ENCODE measurements at regions not wholly inside any gene's neighbourhood (a gene's known extent, or its start where the extent isn't known, plus 50 kb on each side); places are given as distances from the start of the nearest gene placed in this dataset.

DNA sequence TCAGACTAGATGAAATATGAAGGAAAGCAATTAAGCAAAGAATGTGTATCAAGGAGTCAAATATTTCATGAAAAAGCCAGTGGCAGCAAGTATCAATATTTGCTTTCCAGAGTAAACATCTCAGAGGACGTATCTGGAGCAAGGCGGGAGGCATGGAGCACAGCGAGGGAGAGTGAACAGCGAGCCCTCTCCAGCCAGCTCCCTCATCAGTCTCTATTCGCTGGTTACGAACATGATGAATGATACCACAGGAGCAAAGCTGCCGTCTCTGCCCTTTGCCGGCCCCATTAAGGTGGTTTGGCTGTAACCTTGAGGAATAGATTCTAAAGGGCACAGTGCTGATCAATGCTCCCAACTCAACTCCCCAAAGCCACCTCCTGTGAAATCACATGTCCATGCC is 95.8 kb downstream of the CCNA1 start:
- TF ChIP-seq CEBPB (IDR thresholded peaks at IDR 0.05) = no peak
- TF ChIP-seq, protein P1, sequence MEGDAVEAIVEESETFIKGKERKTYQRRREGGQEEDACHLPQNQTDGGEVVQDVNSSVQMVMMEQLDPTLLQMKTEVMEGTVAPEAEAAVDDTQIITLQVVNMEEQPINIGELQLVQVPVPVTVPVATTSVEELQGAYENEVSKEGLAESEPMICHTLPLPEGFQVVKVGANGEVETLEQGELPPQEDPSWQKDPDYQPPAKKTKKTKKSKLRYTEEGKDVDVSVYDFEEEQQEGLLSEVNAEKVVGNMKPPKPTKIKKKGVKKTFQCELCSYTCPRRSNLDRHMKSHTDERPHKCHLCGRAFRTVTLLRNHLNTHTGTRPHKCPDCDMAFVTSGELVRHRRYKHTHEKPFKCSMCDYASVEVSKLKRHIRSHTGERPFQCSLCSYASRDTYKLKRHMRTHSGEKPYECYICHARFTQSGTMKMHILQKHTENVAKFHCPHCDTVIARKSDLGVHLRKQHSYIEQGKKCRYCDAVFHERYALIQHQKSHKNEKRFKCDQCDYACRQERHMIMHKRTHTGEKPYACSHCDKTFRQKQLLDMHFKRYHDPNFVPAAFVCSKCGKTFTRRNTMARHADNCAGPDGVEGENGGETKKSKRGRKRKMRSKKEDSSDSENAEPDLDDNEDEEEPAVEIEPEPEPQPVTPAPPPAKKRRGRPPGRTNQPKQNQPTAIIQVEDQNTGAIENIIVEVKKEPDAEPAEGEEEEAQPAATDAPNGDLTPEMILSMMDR (IDR thresholded peaks at IDR 0.05) = no peak
- TF ChIP-seq POLR2A (IDR thresholded peaks at IDR 0.05; ENCODE audit: low read length) = no peak
- TF ChIP-seq, protein P2, sequence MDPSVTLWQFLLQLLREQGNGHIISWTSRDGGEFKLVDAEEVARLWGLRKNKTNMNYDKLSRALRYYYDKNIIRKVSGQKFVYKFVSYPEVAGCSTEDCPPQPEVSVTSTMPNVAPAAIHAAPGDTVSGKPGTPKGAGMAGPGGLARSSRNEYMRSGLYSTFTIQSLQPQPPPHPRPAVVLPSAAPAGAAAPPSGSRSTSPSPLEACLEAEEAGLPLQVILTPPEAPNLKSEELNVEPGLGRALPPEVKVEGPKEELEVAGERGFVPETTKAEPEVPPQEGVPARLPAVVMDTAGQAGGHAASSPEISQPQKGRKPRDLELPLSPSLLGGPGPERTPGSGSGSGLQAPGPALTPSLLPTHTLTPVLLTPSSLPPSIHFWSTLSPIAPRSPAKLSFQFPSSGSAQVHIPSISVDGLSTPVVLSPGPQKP (IDR thresholded peaks at IDR 0.05; ENCODE audit: low read depth, low read length) = no peak
- TF ChIP-seq FOSB (CRISPR knock-in tag; IDR thresholded peaks at IDR 0.05) = no peak
- TF ChIP-seq POLR2AphosphoS2 (conservative IDR thresholded peaks at IDR 0.05; ENCODE audit: low read length) = no peak
- TF ChIP-seq JUN (IDR thresholded peaks at IDR 0.05) = no peak
- TF ChIP-seq EP300 (IDR thresholded peaks at IDR 0.05) = no peak
- no peak for TF ChIP-seq ZFP36 (IDR thresholded peaks at IDR 0.05; ENCODE audit: borderline replicate concordance, partially characterized antibody)
- TF ChIP-seq HDAC2 (IDR thresholded peaks at IDR 0.05) = no peak
- TF ChIP-seq, protein P3, sequence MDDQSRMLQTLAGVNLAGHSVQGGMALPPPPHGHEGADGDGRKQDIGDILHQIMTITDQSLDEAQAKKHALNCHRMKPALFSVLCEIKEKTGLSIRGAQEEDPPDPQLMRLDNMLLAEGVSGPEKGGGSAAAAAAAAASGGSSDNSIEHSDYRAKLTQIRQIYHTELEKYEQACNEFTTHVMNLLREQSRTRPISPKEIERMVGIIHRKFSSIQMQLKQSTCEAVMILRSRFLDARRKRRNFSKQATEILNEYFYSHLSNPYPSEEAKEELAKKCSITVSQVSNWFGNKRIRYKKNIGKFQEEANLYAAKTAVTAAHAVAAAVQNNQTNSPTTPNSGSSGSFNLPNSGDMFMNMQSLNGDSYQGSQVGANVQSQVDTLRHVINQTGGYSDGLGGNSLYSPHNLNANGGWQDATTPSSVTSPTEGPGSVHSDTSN (IDR thresholded peaks at IDR 0.05) = no peak
- no peak for TF ChIP-seq RAD21 (conservative IDR thresholded peaks at IDR 0.05 in 1 of 2, IDR thresholded peaks at IDR 0.05 in 1 of 2)
- no peak for TF ChIP-seq CBX2 (IDR thresholded peaks at IDR 0.05; ENCODE audit: borderline replicate concordance, low read depth)

All from A549 (cell line).